Neutrophil (primary cell): ENCODE measurements at regions not wholly inside any gene's neighbourhood (a gene's known extent, or its start where the extent isn't known, plus 50 kb on each side); places are given as distances from the start of the nearest gene placed in this dataset.

Source experiments
- H3K27ac ChIP-seq: fragments of 200-600 bp; sonication (generic); 2 replicates; pipeline ENCODE4 v1.5.1; 2016; ENCODE audit warnings: mild to moderate bottlenecking, moderate library complexity
- H3K27me3 ChIP-seq: fragments of 200-600 bp; sonication (generic); 2 replicates; pipeline ENCODE4 v1.6.0; 2016; ENCODE audit warnings: mild to moderate bottlenecking
- H3K36me3 ChIP-seq: fragments of 200-600 bp; sonication (generic); 2 replicates; pipeline ENCODE4 v1.5.1; 2017
- H3K4me1 ChIP-seq, 2 experiments: fragments of 200-600 bp in 1 of 2; sonication (generic) in 1 of 2; 1 replicate in 1 of 2; 2 replicates in 1 of 2; pipeline versions ENCODE4 v1.5.1 to v1.6.1; 2013 to 2016; ENCODE audit warnings: low read depth in 1 of 2, low read length in 1 of 2, mild to moderate bottlenecking in 1 of 2, moderate library complexity in 1 of 2; ENCODE audit not compliant: control insufficient read depth in 1 of 2, insufficient read depth in 1 of 2
- H3K4me3 ChIP-seq, 2 experiments: fragments of 200-600 bp in 1 of 2; sonication (generic) in 1 of 2; 1 replicate in 1 of 2; 2 replicates in 1 of 2; pipeline ENCODE4 v1.5.1; 2013 to 2016; ENCODE audit warnings: low read depth in 1 of 2, low read length in 1 of 2, mild to moderate bottlenecking in 1 of 2, moderate library complexity in 1 of 2
- H3K9me3 ChIP-seq: fragments of 200-600 bp; sonication (generic); 2 replicates; pipeline ENCODE4 v1.5.1; 2016
- CTCF ChIP-seq: fragments of 200-600 bp; sonication (generic); IDR thresholded peaks from 2 replicates; pipeline ENCODE4 v1.5.1; 2016; ENCODE audit warnings: antibody characterized with exemption

- no peaks in the 10 kb centered on the region for H3K4me1 ChIP-seq
- no peak for TF ChIP-seq CTCF
- no peaks in the 10 kb centered on the region for H3K36me3 ChIP-seq
- H3K9me3 ChIP-seq: no peaks in the 10 kb centered on the region
- H3K27me3 ChIP-seq: no peaks in the 10 kb centered on the region
- no peak overlapping the region for H3K27ac ChIP-seq
- no peak overlapping the region for H3K4me3 ChIP-seq
Observed at GRCh38 chr1:72568113-72568512, 285.8 kb upstream of the NEGR1 start.

DNA sequence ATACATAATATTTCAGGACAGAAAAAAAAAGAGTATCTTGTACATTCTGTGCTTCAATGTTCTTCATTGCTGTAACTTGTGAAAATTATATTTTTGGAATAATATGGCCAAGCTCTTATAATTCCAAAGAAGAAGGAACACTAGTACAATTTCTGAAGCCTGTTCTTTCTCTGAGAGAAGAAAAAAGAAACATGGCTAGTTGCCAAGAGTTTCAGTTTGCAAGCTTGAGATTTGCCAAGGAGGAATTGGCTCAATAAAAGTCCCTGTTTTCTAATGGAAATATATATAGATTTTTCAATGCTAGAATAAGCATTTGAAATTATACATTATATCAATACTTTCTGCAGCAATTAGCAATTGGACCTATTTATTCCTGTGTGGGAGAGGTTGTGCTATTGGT, 285.2 kb upstream of the NEGR1 start:
- no peaks in the 10 kb centered on the region for H3K36me3 ChIP-seq
- H3K9me3 ChIP-seq: no peaks in the 10 kb centered on the region
- H3K4me1 ChIP-seq: no peaks in the 10 kb centered on the region
- no peaks in the 10 kb centered on the region for H3K27me3 ChIP-seq
- no peak for TF ChIP-seq CTCF
- H3K4me3 ChIP-seq: no peak overlapping the region
- no peak overlapping the region for H3K27ac ChIP-seq

GRCh38 chr1:72564749-72565148, 282.4 kb upstream of the NEGR1 start:
- Histone ChIP-seq H3K9me3 (no peaks in the 10 kb centered on the region), H3K27ac (no peak overlapping the region), H3K4me3 (no peak overlapping the region), H3K27me3 (no peaks in the 10 kb centered on the region), H3K4me1 (no peaks in the 10 kb centered on the region), H3K36me3 (no peaks in the 10 kb centered on the region)
- no peak for TF ChIP-seq CTCF

- Histone ChIP-seq H3K4me1 (no peaks in the 10 kb centered on the region), H3K27me3 (no peaks in the 10 kb centered on the region), H3K9me3 (no peaks in the 10 kb centered on the region), H3K27ac (no peak overlapping the region), H3K36me3 (no peaks in the 10 kb centered on the region), H3K4me3 (no peak overlapping the region)
- TF ChIP-seq CTCF: no peak
Observed at GRCh38 chr1:72557446-72558049, 275.2 kb upstream of the NEGR1 start.

DNA sequence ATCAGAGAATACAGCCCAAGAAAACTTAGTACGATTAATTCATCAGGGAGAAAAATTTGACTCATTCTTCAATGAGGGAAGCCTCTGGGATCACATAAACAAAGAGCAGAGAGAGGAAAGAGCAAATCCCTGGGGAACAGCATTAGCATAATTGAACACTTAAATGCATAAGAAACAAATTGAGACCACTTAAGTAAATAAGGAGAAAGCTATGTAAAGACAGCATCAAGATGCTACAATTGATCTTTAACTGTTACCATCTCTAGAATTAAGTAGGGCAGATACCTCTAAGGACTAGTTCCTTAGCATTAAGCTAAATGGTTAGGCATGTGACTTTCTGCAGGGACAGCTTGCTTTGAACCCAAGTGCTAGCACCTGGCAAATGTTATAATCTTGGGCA, 265.1 kb upstream of the NEGR1 start:
- Histone ChIP-seq H3K4me3 (no peak overlapping the region), H3K27me3 (no peaks in the 10 kb centered on the region), H3K27ac (no peak overlapping the region), H3K4me1 (no peaks in the 10 kb centered on the region), H3K9me3 (no peaks in the 10 kb centered on the region), H3K36me3 (no peaks in the 10 kb centered on the region)
- no peak for TF ChIP-seq CTCF

- no peak for TF ChIP-seq CTCF
- Histone ChIP-seq H3K36me3 (no peaks in the 10 kb centered on the region), H3K9me3 (no peaks in the 10 kb centered on the region), H3K27ac (no peak overlapping the region), H3K4me3 (no peak overlapping the region), H3K4me1 (no peaks in the 10 kb centered on the region), H3K27me3 (no peaks in the 10 kb centered on the region)
Observed at GRCh38 chr1:72540674-72541073, 258.3 kb upstream of the NEGR1 start.
